H1 (cell line): ENCODE measurements at regions not wholly inside any gene's neighbourhood (a gene's known extent, or its start where the extent isn't known, plus 50 kb on each side); places are given as distances from the start of the nearest gene placed in this dataset.

Experiments used
- CTCF ChIA-PET: fragments of 300-600 bp; sonication (Branson Sonifier 250); formaldehyde crosslinking; loops from one replicate; lab custom pipeline; 2021; ENCODE audit not compliant: partially characterized antibody; lab: Charles Lee
- POLR2A ChIA-PET: fragments of 300-600 bp; sonication (Branson Sonifier 250); formaldehyde crosslinking; loops from one replicate; lab custom pipeline; 2021; ENCODE audit warnings: inconsistent platforms; ENCODE audit not compliant: partially characterized antibody; lab: Charles Lee
- DNase-seq, 2 experiments: peaks; one replicate each; pipeline versions ENCODE4 v3.0.0 to v3.0.0-alpha.2; 2010 to 2022; ENCODE audit warnings: low spot score in 2 of 2, low read depth in 1 of 2, mixed read lengths in 1 of 2
- FAIRE-seq: peaks from 2 replicates; lab custom pipeline; 2011; peaks lifted over from hg19 to GRCh38; lab: Jason Lieb, UNC
- H2AFZ ChIP-seq: 2 replicates; pipeline ENCODE4 v1.8.1; 2012; ENCODE audit warnings: low read length, inconsistent platforms
- H2AK5ac ChIP-seq: 2 replicates; pipeline ENCODE4 v1.6.1; 2013; ENCODE audit warnings: low read depth, low read length
- H2BK120ac ChIP-seq: replicated peaks from 2 replicates; pipeline ENCODE3; 2013; ENCODE audit warnings: low read depth, low read length, inconsistent platforms
- H2BK12ac ChIP-seq: 2 replicates; pipeline ENCODE4 v1.6.1; 2013; ENCODE audit warnings: low read depth, low read length
- H2BK15ac ChIP-seq: 2 replicates; pipeline ENCODE4 v1.6.1; 2013; ENCODE audit warnings: low read length
- H2BK20ac ChIP-seq: 2 replicates; pipeline ENCODE4 v1.6.1; 2013; ENCODE audit warnings: low read length
- H2BK5ac ChIP-seq: 2 replicates; pipeline ENCODE4 v1.6.1; 2013; ENCODE audit warnings: low read depth, low read length
- H3K14ac ChIP-seq: 2 replicates; pipeline ENCODE4 v1.6.1; 2013; ENCODE audit warnings: inconsistent platforms; ENCODE audit not compliant: insufficient read length
- H3K18ac ChIP-seq: 2 replicates; pipeline ENCODE4 v1.6.1; 2013; ENCODE audit warnings: low read length; ENCODE audit errors: extremely low read depth
- H3K23ac ChIP-seq: 2 replicates; pipeline ENCODE4 v1.6.1; 2013; ENCODE audit warnings: inconsistent platforms; ENCODE audit not compliant: insufficient read length
- H3K23me2 ChIP-seq: 2 replicates; pipeline ENCODE4 v1.6.1; 2013; ENCODE audit warnings: low read depth, low read length
- H3K27ac ChIP-seq: 2 replicates; pipeline ENCODE4 v1.6.1; 2011; ENCODE audit warnings: low read depth, low read length, inconsistent platforms
- H3K27me3 ChIP-seq, 4 experiments: replicated peaks in 1 of 4; 1 replicate in 1 of 4; 2 replicates in 3 of 4; pipeline versions ENCODE4 v1.6.1 to v1.8.1; 2011 to 2013; ENCODE audit warnings: low read length in 3 of 4, mild to moderate bottlenecking in 3 of 4, inconsistent platforms in 2 of 4, mixed read lengths in 2 of 4, moderate library complexity in 1 of 4; ENCODE audit not compliant: control insufficient read depth in 3 of 4, insufficient read depth in 3 of 4; ENCODE audit errors: extremely low read depth in 1 of 4
- H3K36me3 ChIP-seq, 4 experiments: 2 replicates each; pipeline versions ENCODE4 v1.6.1 to v1.8.1; 2011 to 2013; ENCODE audit warnings: mild to moderate bottlenecking in 4 of 4, low read length in 3 of 4, moderate library complexity in 2 of 4, control low read depth in 1 of 4, inconsistent platforms in 1 of 4; ENCODE audit not compliant: insufficient read depth in 4 of 4, control insufficient read depth in 2 of 4
- H3K4ac ChIP-seq: replicated peaks from 2 replicates; pipeline ENCODE3; 2013; ENCODE audit warnings: low read length, low read depth, mixed read lengths, inconsistent platforms; ENCODE audit not compliant: insufficient read length
- H3K4me1 ChIP-seq, 4 experiments: replicated peaks in 1 of 4; 1 replicate in 1 of 4; 2 replicates in 3 of 4; pipeline versions ENCODE4 v1.6.1 to v1.8.1; 2011 to 2013; ENCODE audit warnings: low read length in 3 of 4, inconsistent platforms in 2 of 4, mixed read lengths in 1 of 4; ENCODE audit not compliant: insufficient read depth in 4 of 4, control insufficient read depth in 3 of 4
- H3K4me2 ChIP-seq, 2 experiments: 2 replicates each; pipeline versions ENCODE4 v1.6.1 to v1.8.1; 2011 to 2013; ENCODE audit warnings: low read depth in 2 of 2, low read length in 2 of 2, control low read depth in 1 of 2, inconsistent platforms in 1 of 2, mild to moderate bottlenecking in 1 of 2; ENCODE audit not compliant: insufficient read depth in 1 of 2
- H3K4me3 ChIP-seq, 4 experiments: fragments of 200-600, 300-600 bp in 1 of 4; sonication (generic), shearing (Covaris generic), sonication (Bioruptor Twin) in 1 of 4; 2 replicates each; pipeline versions ENCODE4 v1.5.1 to v1.8.1; 2011 to 2016; ENCODE audit warnings: low read length in 4 of 4, low read depth in 3 of 4, control low read depth in 2 of 4, inconsistent platforms in 2 of 4, mild to moderate bottlenecking in 2 of 4, mixed read lengths in 1 of 4, moderate library complexity in 1 of 4; ENCODE audit not compliant: insufficient read depth in 2 of 4; ENCODE audit errors: extremely low read depth in 1 of 4
- H3K56ac ChIP-seq: replicated peaks from 2 replicates; pipeline ENCODE3; 2013; ENCODE audit warnings: low read depth, mild to moderate bottlenecking, mixed read lengths, low read length, inconsistent platforms; ENCODE audit not compliant: insufficient read length
- H3K79me1 ChIP-seq: 2 replicates; pipeline ENCODE4 v1.6.1; 2013; ENCODE audit warnings: low read depth, low read length, control low read depth
- H3K79me2 ChIP-seq, 2 experiments: 2 replicates each; pipeline versions ENCODE4 v1.6.1 to v1.8.1; 2012 to 2013; ENCODE audit warnings: low read length in 2 of 2, mild to moderate bottlenecking in 2 of 2, inconsistent platforms in 1 of 2; ENCODE audit not compliant: insufficient read depth in 2 of 2, control insufficient read depth in 1 of 2
- H3K9ac ChIP-seq, 4 experiments: replicated peaks in 1 of 4; 1 replicate in 1 of 4; 2 replicates in 3 of 4; pipeline versions ENCODE4 v1.6.1 to v1.8.1; 2011 to 2013; ENCODE audit warnings: low read depth in 3 of 4, low read length in 3 of 4, control low read depth in 2 of 4, mild to moderate bottlenecking in 2 of 4, moderate library complexity in 2 of 4, inconsistent platforms in 1 of 4; ENCODE audit errors: extremely low read depth in 1 of 4
- H3K9me3 ChIP-seq, 2 experiments: 2 replicates each; pipeline versions ENCODE4 v1.6.1 to v1.8.1; 2012 to 2013; ENCODE audit warnings: mild to moderate bottlenecking in 2 of 2, moderate library complexity in 2 of 2, control low read depth in 1 of 2, inconsistent platforms in 1 of 2, low read depth in 1 of 2, low read length in 1 of 2, mixed read lengths in 1 of 2; ENCODE audit not compliant: insufficient read depth in 2 of 2
- H4K20me1 ChIP-seq, 2 experiments: replicated peaks in 1 of 2; 2 replicates each; pipeline versions ENCODE3 to v1.8.1; 2011 to 2013; ENCODE audit warnings: inconsistent platforms in 2 of 2, low read length in 2 of 2, mild to moderate bottlenecking in 1 of 2; ENCODE audit not compliant: insufficient read depth in 2 of 2, control insufficient read depth in 1 of 2
- H4K5ac ChIP-seq: 2 replicates; pipeline ENCODE4 v1.6.1; 2013; ENCODE audit warnings: low read length, low read depth, mixed read lengths, inconsistent platforms; ENCODE audit not compliant: insufficient read length
- H4K8ac ChIP-seq: 2 replicates; pipeline ENCODE4 v1.8.0; 2013; ENCODE audit warnings: mild to moderate bottlenecking, moderate library complexity, low read length, inconsistent platforms; ENCODE audit not compliant: insufficient read depth; ENCODE audit errors: extremely low read depth
- H4K91ac ChIP-seq: replicated peaks from 2 replicates; pipeline ENCODE3; 2013; ENCODE audit warnings: low read length, mixed read lengths, inconsistent platforms; ENCODE audit not compliant: insufficient read length
- CBX8 ChIP-seq: fragments of 300-800, 300-1000 bp; sonication (generic); IDR thresholded peaks from 2 replicates; pipeline ENCODE4 v1.7.1; 2016; ENCODE audit warnings: low read depth, low read length, borderline replicate concordance
- CEBPB ChIP-seq: IDR thresholded peaks from 2 replicates; pipeline ENCODE4 v1.6.1; 2012; ENCODE audit warnings: low read depth, low read length
- EZH2 ChIP-seq: fragments of 200-600 bp; sonication (generic); IDR thresholded peaks from 2 replicates; pipeline ENCODE4 v1.7.1; 2012; ENCODE audit warnings: low read depth, mild to moderate bottlenecking, moderate library complexity, low read length, inconsistent platforms; ENCODE audit not compliant: severe bottlenecking
- GTF2F1 ChIP-seq: IDR thresholded peaks from 2 replicates; pipeline ENCODE4 v1.6.1; 2012; ENCODE audit warnings: low read depth, low read length, improper control_type of control experiment, borderline replicate concordance
- HDAC6 ChIP-seq: IDR thresholded peaks from one replicate; pipeline ENCODE4 v1.7.1; 2012; ENCODE audit warnings: low read depth, mild to moderate bottlenecking, inconsistent platforms, low read length, moderate library complexity
- KDM4A ChIP-seq: IDR thresholded peaks from one replicate; pipeline ENCODE4 v1.7.1; 2012; ENCODE audit warnings: low read depth, mild to moderate bottlenecking, moderate library complexity, low read length, inconsistent platforms; ENCODE audit not compliant: severe bottlenecking
- KDM5A ChIP-seq: fragments of 200-600 bp; IDR thresholded peaks from 2 replicates; pipeline ENCODE4 v1.7.1; 2012; ENCODE audit warnings: mild to moderate bottlenecking, low read length, inconsistent platforms, mixed read lengths
- PHF8 ChIP-seq: fragments of 200-600 bp; sonication (generic); conservative IDR thresholded peaks from 2 replicates; pipeline ENCODE4 v1.7.1; 2012; ENCODE audit warnings: low read depth, mild to moderate bottlenecking, inconsistent platforms, low read length, moderate library complexity
- POLR2A ChIP-seq, 2 experiments: IDR thresholded peaks; 1 replicate in 1 of 2; 2 replicates in 1 of 2; pipeline ENCODE4 v1.6.1; 2011; ENCODE audit warnings: low read depth in 2 of 2, low read length in 2 of 2, mild to moderate bottlenecking in 2 of 2; ENCODE audit errors: control extremely low read depth in 1 of 2
- POU5F1 ChIP-seq: IDR thresholded peaks from 2 replicates; pipeline ENCODE4 v1.6.1; 2011; ENCODE audit warnings: low read depth, mild to moderate bottlenecking, low read length, moderate library complexity
- SP2 ChIP-seq: IDR thresholded peaks from 2 replicates; pipeline ENCODE4 v1.6.1; 2012; ENCODE audit warnings: mild to moderate bottlenecking, low read length, inconsistent platforms
- SP4 ChIP-seq: IDR thresholded peaks from 2 replicates; pipeline ENCODE4 v1.6.1; 2012; ENCODE audit warnings: low read length, inconsistent platforms
- WGBS, 2 experiments: shearing (Covaris generic) in 1 of 2; methylation state at CpG; one replicate each; pipeline versions ENCODE4 v1.1.6 to v1.1.7; 2013 to 2015; ENCODE audit warnings: low lambda C conversion rate in 2 of 2, mixed read lengths in 2 of 2, inconsistent platforms in 1 of 2, low coverage in 1 of 2, missing lambda C conversion rate in 1 of 2; ENCODE audit not compliant: insufficient replicate concordance in 2 of 2, insufficient coverage in 1 of 2, insufficient read length in 1 of 2; ENCODE audit errors: extremely low coverage in 1 of 2, missing lambda C conversion rate in 1 of 2; 5-methylcytosine and 5-hydroxymethylcytosine counted together
- TF ChIP-seq, protein P1 (sequence below): IDR thresholded peaks from 2 replicates; pipeline ENCODE4 v1.6.1; 2012; ENCODE audit warnings: inconsistent platforms

DNA sequence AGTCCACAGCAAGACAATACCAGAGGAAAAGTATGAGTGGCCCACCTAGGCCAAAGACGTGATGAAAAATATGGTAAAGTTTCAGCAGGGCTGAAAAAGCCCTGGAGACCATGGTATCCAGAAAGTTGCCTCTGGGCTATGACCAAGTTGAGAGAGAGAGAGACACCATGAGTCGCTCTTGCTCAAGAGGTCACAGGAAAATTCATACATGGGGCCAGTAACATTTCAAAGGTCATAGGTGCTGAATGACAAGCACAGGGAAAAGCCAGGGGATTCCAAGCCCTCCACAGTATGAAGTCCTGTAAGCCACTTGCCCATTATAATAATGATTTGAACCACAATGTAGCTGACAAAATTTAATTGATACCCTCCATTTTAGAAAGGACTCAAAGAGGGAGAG, 657.7 kb upstream of the CITED2 start:
- no peak overlapping the region for H2BK12ac ChIP-seq
- peaks cover 7% of the 10 kb centered on the region in 2 experiments; a peak in 3 of 4 replicates for H3K9me3 ChIP-seq
- no peak overlapping the region for H4K91ac ChIP-seq
- H3K9ac ChIP-seq = no peak overlapping the region
- H2AFZ ChIP-seq = no peak overlapping the region
- H3K23ac ChIP-seq = no peak overlapping the region
- no peak overlapping the region for H2BK5ac ChIP-seq
- no peak overlapping the region for H3K56ac ChIP-seq
- H2BK15ac ChIP-seq = no peak overlapping the region
- H3K79me1 ChIP-seq = no peaks in the 10 kb centered on the region
- no peak for TF ChIP-seq KDM4A
- TF ChIP-seq, protein P1, sequence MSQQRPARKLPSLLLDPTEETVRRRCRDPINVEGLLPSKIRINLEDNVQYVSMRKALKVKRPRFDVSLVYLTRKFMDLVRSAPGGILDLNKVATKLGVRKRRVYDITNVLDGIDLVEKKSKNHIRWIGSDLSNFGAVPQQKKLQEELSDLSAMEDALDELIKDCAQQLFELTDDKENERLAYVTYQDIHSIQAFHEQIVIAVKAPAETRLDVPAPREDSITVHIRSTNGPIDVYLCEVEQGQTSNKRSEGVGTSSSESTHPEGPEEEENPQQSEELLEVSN = no peak
- TF ChIP-seq KDM5A = no peak
- TF ChIP-seq EZH2 = no peak
- TF ChIP-seq SP2 = no peak
- no peak for TF ChIP-seq SP4
- TF ChIP-seq CEBPB = no peak
- TF ChIP-seq CBX8 = no peak
- TF ChIP-seq PHF8 = no peak
- TF ChIP-seq POU5F1 = no peak
- TF ChIP-seq GTF2F1 = no peak
- TF ChIP-seq HDAC6 = no peak
- TF ChIP-seq POLR2A (IDR thresholded peaks at IDR 0.05; ENCODE audit: control extremely low read depth in 1 of 2, low read depth in 2 of 2, low read length in 2 of 2) = no peak
- TF ChIP-seq, all 59 proteins: peak for 0
- Histone ChIP-seq H2BK120ac (no peak overlapping the region), H3K4me1 (no peaks in the 10 kb centered on the region), H4K5ac (no peak overlapping the region), H3K23me2 (no peaks in the 10 kb centered on the region), H2BK20ac (no peak overlapping the region), H3K36me3 (no peaks in the 10 kb centered on the region), H3K4me2 (no peak overlapping the region), H3K27me3 (no peaks in the 10 kb centered on the region), H4K20me1 (no peaks in the 10 kb centered on the region), H3K79me2 (no peaks in the 10 kb centered on the region), H3K4me3 (no peak overlapping the region), H3K14ac (no peak overlapping the region), H3K27ac (no peak overlapping the region), H2AK5ac (no peak overlapping the region), H4K8ac (no peak overlapping the region), H3K18ac (no peak overlapping the region), H3K4ac (no peak overlapping the region)
- WGBS, 2 experiments = 92% methylated on average over 2 of the region's 2 CpGs; no CpG with 5 or more reads in 1 of the 2 experiments
- POLR2A ChIA-PET = interaction anchor here (1.4 kb wide), 1 partner anchor 10 kb away, joined by 3 read pairs; no protein-coding TSS in a partner anchor
- DNase-seq (no peak), FAIRE-seq (no peak)
- CTCF ChIA-PET = interaction anchor here (1.4 kb wide), 1 partner anchor 12 kb away, joined by 5 read pairs; no protein-coding TSS in a partner anchor
